HG03354 (cell line): ENCODE measurements at regions not wholly inside any gene's neighbourhood (a gene's known extent, or its start where the extent isn't known, plus 50 kb on each side); places are given as distances from the start of the nearest gene placed in this dataset.

ENCODE experiments used
- ATAC-seq: cut with Tn5 transposase; IDR thresholded peaks from one replicate; pipeline ENCODE4 v1.9.1; 2021; ENCODE audit warnings: mild to moderate bottlenecking; ENCODE audit not compliant: unreplicated experiment, poor library complexity, severe bottlenecking

DNA sequence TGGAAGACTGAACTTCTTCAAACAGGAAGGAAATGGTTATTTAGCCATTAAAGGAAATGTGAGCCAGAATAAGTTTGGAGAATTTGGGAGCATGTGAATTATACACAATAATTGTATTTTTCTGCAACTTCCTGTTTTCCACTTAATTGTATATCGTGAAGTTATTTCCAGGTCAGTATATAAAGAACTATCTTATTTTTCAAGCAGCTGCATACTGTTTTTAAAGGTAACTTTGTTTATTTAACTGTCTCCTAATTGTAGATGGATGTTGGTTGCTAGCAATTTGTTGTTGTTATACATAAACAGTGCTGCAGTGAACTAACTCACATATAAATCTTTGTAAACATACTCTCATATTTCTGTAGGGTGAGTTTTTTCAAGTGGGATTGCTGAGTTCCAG lies 180.3 kb downstream of the HLX start:
- ATAC-seq: no peak

DNA sequence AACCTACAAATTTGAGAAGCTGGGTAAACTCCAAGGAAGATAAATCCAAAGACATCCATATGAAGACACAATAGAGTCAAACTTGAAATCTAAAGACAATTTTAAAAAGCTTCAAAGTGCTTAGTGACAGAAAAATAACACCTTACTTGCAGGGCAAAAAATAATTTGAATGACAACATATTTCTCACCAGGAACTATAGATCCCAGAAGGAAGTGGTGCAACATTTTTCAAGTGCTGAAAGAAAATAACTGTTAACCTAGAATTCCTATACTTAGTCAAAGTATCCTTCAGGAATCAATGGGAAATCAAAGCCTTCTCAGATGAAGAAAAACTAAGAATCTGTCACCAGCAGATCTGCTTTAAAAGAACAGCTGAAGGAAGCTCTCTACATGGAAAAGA lies 184.4 kb downstream of the HLX start:
- ATAC-seq: no peak

DNA sequence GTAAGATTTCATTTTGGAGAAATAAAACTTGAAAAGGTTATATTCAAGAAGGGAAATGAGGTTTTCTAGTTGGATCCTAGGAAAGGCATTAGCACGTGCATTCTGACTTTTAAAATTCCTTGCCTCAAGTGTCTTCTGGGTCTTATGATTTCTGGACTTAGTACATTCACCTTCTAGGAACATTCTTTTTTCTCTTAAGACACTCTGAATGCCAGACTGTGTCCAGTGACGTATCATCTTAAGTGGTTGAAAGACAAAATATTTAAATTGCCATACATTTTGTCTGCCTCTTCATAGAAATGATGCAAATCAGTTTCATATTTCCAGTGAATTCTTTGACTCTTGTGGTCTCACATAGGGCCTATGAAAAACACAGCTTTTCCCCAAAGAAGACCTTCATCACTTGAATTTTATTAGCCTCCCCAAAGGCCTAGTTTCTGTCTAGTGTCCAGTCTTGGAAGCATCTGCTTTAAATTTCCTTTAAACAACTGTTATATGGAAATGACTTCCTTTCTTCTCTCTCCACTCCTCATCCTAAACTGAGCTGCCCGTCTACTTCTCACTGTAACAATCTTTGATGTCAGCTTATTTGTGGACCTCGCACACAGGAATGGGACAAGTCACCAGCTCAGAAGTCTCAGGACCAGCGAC lies 187.2 kb downstream of the HLX start:
- no peak for ATAC-seq

DNA sequence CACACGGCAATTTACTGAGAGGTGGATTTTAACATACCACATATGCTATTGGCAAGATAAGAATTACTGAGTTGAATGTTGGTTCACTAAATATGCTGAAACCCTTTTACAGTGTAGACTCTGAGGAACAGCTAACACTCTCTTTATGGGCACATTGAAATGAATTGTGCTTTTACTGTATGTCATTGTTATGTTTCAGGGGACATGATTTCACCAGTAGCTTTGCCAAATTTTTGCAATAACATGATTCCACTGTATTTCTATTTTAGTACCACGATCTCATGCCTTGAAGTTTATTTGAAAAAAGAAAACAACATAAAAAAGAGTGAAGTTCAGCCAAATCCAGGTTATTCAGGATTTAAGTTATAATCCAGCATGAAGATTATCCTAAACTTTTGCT lies 188.5 kb downstream of the HLX start:
- ATAC-seq: no peak

DNA sequence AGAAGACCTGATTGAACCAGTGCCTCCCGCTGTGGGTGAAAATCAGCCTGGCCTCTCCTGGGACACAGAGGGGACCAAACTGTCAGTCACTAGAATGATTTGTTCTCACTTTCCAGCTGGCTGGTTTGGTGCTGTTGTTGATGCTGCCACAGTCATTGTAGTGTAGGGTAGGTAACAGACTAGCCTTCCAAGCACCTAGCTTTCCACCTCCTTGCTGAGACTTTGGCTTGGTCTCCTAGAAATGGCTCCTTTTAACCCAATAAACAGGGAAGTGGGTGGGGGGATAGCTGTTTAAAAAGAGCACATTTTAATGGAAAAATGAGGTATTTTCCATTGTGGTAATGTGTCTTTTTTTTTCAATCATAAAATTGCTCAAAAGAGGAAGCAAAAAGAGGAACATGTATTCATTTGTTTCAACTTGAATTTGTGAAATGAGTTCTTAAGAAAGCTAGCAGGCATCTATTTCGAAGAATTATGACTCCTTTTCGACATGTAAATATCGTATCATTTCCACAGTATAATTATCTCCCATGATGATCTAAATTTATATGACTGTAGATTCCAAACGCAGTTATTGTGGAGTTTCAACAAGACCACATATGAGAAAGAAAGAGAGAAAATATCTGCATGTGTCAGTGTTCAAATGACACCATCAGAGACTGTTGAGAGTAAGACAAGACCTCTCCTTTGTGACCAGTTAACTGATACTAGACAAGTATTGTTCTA lies 190.1 kb downstream of the HLX start:
- ATAC-seq: peak; percentile 91

DNA sequence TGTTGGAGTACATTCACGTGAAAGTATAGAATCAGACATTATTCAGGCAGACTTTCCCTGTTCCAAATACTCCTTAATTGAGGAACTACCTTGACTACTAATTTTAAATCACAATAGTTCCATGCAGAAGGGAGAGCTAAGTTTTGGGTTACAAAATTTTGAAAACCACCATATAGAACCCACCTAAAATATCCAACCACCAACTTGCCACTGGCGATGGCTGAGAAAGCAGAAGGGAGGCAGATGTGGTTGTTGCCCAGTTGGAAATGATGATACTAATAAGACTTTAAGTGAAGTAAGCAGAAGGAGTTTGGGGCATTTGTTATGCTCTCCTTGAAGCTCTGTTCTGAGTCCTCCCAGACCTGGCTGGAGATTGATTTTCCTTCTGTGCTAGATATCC lies 190.7 kb downstream of the HLX start:
- ATAC-seq: no peak

DNA sequence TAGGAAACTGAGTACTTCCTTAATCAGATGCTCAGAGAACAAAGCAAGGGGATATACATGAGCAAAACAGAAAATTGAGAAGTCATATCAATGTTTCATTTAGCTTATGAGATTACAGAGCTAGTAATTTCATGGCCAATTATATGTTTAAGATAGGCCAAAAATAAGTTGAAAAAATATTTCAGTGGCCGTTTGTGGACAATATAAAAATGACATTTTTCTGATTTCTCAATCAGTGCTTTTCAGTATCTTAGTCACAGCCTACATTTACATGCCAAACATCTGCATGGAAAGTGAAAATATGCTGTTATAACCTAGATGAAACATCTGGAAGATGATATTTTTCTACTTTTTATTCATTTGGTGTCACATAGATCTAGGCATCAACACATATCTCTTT lies 192.5 kb downstream of the HLX start:
- ATAC-seq: no peak

DNA sequence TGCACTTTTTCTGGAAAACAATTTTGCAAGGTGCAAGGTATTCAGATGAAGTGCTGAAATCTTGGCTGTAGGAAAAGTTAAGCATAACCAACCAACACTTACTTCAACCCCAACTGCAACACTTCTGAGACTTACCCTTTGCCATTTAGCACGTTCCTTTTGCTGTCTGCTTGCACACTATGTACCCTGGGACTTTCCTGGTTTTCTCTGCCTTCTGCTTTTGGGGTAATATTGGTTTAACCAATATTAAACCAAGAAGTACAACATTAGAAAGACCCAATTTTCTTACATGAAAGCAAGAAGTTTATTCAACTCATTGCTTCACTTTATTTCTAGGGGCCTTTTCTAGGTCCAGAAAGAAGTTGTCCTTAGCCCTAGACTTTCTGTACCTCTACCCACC lies 193.0 kb downstream of the HLX start:
- ATAC-seq: no peak

DNA sequence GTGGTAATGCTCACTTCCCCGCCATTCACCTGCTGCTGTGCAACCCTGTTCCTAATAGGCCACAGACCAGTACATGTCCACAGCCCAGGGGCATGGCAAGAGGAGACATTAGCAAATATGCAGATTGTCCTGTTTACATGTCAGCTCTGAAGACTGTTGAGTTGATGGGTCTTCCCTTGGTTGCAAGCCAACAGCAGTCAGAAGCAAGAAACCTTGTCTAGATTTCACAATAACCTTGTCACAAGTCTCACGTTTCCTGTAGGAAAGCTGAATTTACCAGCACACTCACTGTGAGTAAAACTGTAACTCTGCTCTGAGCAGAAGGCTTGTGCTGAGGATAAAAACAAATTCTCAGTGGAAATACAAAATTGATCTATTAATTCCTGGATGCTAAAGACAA lies 195.1 kb downstream of the HLX start:
- no peak for ATAC-seq

DNA sequence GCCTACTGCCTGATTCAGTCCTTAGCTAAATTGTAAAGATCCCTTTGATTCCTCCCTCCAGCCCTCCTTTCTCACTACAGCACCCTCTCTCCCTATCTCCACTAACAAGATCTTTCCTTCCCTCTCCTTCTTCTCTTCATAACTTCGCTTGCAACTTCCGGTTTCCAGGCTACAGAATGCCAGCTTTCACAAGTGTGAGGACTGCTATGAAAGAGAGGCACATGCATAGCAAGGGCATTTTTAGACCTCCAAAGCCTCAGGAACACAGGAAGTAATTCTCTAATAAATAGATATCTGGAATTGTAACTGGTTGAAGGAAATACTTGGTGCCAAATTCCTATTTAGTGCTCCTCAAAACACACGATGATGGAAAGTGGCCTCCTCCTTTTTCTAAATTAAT lies 196.7 kb downstream of the HLX start:
- ATAC-seq: no peak

DNA sequence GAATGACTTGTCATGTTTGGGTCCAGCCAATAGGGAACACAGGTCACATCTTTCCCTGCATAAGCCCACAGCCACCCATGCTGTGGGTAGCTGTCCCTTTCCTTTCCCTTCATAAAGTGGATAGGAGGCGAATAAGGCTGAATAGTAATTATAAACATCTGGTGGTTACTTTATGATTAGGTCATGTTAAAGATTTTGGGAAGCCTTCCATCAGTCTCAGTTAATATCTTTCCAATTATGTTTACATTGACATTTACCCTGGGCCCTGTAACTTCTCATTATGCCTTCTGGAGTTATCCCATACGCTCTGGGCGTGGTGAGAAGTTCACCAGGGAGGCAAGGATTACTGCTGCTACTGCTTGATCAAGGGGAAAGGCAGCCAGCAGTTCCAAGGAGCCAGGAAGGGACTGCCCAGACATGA lies 197.2 kb downstream of the HLX start:
- ATAC-seq: no peak

DNA sequence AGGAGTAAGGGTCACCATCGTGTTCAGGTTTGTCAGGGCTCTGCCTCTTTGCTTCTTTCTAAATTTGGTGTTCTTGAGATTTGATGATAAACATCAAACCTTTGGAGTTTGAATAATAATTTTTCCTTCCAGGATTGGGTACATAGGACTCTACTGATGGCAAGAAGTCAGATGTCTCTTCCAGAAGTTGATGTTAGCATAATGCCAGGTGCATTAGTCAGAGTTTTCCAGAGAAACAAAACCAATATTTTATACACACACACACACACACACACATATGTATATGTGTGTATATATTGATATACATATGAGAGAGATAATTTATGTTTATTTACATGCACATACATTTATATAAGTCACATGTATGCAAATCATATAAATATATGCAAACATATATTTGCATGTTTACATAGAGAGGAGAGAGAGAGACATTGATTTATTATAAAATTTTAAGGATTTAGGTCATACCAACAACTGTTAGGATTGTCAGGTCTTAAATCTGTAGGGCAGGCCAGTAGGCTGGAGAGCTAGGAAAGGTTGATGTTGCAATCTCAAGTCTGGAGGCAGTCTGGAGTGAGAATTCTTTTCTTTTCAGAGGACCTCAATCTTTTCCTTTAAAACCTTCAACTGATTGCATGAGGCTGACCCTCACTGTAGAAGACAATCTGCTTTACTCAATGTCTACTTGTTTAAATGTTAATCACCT lies 199.2 kb downstream of the HLX start:
- ATAC-seq: no peak

DNA sequence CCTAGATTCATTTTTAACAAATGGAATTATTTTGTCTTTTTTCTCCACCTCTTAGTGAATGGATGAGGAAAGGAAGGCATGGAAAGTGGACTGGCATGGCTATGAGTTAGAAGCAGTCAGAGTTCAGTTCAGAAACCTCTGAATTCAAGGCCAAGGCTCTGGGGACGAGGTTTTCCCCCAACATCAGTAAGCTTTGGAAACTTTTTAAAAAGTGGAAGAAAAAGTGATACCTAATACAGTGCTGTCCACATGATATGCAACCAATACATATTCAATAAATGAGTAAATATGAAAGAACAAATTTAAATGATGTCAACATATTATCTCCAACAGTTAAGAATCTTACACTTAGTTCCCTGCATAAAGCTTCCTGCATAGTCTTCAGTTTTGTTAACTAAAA lies 204.7 kb downstream of the HLX start:
- no peak for ATAC-seq

DNA sequence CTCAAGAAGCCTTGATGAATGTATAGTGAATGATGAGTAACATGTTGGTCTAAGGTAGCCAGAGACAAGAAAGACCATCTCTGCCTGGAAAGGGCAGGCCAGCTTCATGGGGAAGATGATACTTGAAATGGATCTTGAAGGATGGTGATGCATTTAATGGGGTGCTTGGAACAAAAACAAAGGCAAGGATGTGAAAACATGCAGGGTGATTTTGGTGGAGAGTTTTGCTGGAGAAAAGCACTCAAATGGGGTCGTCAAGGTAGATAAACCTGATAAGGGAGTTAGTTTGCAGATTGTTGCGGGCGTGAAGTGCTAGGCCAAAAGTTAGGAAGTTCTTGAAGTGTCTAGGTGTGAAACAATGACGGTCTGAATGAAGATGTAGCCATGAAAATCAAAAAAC lies 205.4 kb downstream of the HLX start:
- no peak for ATAC-seq

DNA sequence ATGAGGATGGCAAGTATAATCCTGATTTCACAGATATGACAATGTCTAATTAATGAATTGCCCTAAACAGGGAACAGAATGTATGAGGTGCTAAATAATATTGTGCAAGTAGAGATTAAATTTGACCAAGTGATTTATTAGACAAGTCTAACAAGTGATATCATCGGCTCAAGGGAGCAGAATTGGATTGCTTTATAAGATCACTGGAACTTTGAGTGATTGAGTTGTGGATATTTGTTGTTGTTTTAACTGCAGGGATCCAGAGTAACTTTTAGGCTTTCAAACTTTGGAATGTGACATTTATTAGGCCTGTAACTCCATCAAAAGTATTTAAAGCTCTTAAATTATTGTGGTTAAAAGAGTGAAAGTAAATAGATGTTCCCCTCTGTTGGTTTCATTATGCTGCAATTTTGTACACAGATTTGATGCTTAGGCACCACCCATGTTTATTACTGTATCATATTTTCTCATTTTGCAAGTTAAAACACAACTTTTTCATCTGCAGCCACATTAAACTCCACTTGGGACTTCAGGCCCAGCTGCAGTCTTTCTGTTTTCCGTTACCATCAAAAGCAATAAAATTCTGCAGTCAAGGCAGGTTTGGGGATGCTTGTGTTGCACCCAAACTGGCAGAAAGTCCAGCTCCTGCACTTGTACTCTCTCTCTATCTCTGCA lies 206.6 kb downstream of the HLX start:
- no peak for ATAC-seq

DNA sequence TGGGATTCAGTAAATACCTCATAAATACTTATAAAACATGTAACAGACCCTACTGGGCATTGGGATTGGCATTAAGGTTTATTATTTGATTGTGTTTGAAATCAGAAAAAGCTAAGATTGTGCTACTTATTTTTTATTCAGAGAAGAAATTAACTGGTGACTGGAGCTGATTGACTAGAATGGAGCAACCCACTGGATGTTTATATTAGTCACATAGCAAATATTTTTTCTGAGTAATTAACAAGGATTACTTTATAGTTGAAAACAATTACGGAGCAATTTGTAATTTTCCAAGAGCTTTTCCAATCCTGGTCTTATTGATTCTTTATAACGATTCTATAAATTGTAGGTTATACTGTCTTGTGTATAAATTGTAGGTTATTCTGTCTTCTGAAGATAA lies 208.7 kb downstream of the HLX start:
- ATAC-seq: no peak

DNA sequence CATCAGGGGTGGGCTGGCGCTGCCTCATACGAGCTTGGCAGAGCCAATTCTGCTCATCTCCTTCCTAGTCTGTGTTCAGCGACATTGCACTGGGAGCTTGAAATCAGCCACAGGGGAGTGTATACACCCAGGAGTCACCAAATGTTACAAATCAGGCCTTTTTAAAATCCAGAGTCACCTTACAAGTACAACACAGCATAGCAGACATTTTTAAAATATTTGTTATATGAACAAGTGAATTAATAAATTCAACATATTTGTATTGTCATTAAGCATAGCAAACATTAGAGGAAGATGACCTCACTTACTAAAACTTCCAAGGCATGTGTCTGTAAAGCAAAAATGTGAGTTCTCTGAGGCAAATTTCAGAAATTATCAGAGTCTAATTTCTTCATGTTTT lies 210.0 kb downstream of the HLX start:
- ATAC-seq: no peak

DNA sequence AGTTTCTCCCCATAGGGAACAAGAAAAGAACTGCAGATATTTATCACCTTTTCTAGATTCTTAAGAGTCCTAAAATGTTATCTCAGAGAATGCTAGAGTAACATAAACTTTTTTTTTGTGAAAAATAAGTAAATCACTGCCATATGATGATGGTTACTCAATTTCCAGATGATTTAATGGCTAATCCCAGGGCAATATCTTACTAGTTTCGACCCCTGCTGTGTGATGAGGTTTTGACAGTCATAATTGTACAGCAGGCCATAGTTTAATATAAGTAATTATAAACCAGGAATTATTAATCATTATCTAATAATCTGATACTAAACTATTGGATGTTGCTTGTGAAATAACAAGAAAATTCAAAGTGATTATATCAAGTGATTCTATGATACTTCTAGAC lies 210.6 kb downstream of the HLX start:
- ATAC-seq: no peak

DNA sequence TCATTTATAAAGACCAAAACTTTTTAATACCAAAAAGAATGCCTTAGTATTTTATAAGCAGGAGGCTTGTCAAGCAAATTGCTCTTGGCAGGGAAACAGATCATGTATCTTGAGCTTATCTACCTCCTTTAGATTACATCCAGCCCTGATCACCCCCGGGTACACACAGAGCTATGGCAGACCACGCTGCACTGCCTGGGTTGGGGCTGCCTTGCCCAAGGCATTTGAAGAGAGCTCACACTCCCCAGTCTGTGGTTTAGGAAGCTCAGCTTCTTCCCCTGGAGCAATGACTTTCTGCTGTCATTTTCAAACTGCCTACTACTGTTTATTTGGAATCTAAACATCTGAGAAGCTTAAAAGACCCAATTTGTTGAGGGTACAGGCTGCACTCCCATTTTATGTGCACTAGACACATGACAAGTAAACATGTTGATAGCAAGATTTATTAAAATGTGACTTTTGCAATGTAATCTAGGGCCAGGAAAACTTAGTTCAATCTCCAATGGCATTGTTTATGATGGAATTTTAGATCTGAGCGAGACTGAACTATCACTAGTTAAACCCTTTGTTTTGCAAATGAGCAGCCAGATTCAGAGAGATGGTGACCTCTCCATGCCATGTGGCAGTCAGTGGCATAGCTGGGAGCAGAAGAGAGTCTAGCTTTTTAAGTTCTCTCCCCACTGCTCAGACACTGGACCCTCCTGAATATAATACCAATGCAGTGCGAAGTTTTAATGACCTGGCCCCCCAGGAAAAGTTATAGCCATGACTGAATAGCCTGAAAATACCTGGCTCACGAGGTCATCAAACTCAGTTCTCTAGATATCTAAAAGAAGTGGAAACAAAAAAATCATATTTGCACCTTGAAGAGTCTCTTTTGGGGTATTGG lies 214.9 kb downstream of the HLX start:
- no peak for ATAC-seq
